Activated CD4-positive, alpha-beta T cell treated with anti-CD3 and anti-CD28 coated beads, Interleukin-2, amount 50 U/mL, for 24 hours (primary cell): ENCODE measurements at regions not wholly inside any gene's neighbourhood (a gene's known extent, or its start where the extent isn't known, plus 50 kb on each side); places are given as distances from the start of the nearest gene placed in this dataset.

Source experiments
- DNase-seq, 2 donors: peaks; one replicate each; pipeline ENCODE4 v3.0.0-alpha.2; 2020; ENCODE audit warnings: low read depth in 1 of 2, low spot score in 1 of 2

GRCh38 chr12:24424376-24424775 lies 474.9 kb upstream of the SOX5 start:
- no peak for DNase-seq

GRCh38 chr12:24423611-24424010 lies 474.1 kb upstream of the SOX5 start:
- no peak for DNase-seq

GRCh38 chr12:24421759-24422158 lies 472.3 kb upstream of the SOX5 start:
- no peak for DNase-seq

- no peak for DNase-seq
Measured at GRCh38 chr12:24418157-24418556, 468.7 kb upstream of the SOX5 start.

- DNase-seq = no peak
Measured at GRCh38 chr12:24416423-24417109, 467.1 kb upstream of the SOX5 start.

- no peak for DNase-seq
Measured at GRCh38 chr12:24415934-24416333, 466.5 kb upstream of the SOX5 start.

GRCh38 chr12:24414480-24414879 lies 465.0 kb upstream of the SOX5 start:
- no peak for DNase-seq

GRCh38 chr12:24411948-24412347 lies 462.5 kb upstream of the SOX5 start:
- DNase-seq = no peak

GRCh38 chr12:24409868-24410267 lies 460.4 kb upstream of the SOX5 start:
- no peak for DNase-seq

- DNase-seq = no peak
Measured at GRCh38 chr12:24408305-24408704, 458.8 kb upstream of the SOX5 start.

- DNase-seq = no peak
Measured at GRCh38 chr12:24407884-24408283, 458.4 kb upstream of the SOX5 start.

GRCh38 chr12:24404086-24404815 lies 454.8 kb upstream of the SOX5 start:
- no peak for DNase-seq

- no peak for DNase-seq
Measured at GRCh38 chr12:24400533-24400932, 451.1 kb upstream of the SOX5 start.

GRCh38 chr12:24398605-24399004 lies 449.1 kb upstream of the SOX5 start:
- no peak for DNase-seq

GRCh38 chr12:24396224-24396623 lies 446.8 kb upstream of the SOX5 start:
- DNase-seq = no peak

GRCh38 chr12:24394246-24394645 lies 444.8 kb upstream of the SOX5 start:
- DNase-seq = no peak

GRCh38 chr12:24393071-24393470 lies 443.6 kb upstream of the SOX5 start:
- no peak for DNase-seq

GRCh38 chr12:24389394-24389793 lies 439.9 kb upstream of the SOX5 start:
- no peak for DNase-seq

- no peak for DNase-seq
Measured at GRCh38 chr12:24387381-24387780, 437.9 kb upstream of the SOX5 start.

- no peak for DNase-seq
Measured at GRCh38 chr12:24386836-24387235, 437.4 kb upstream of the SOX5 start.

- no peak for DNase-seq
Measured at GRCh38 chr12:24381790-24382189, 432.3 kb upstream of the SOX5 start.

- no peak for DNase-seq
Measured at GRCh38 chr12:24379861-24380521, 430.5 kb upstream of the SOX5 start.
